NT2/D1 (cell line): ENCODE measurements at regions not wholly inside any gene's neighbourhood (a gene's known extent, or its start where the extent isn't known, plus 50 kb on each side); places are given as distances from the start of the nearest gene placed in this dataset.

ENCODE experiments used
- DNase-seq: peaks from one replicate; pipeline ENCODE4 v3.0.0-alpha.2; 2011; ENCODE audit warnings: low read depth, low spot score
- H3K27me3 ChIP-seq: 2 replicates; pipeline ENCODE4 v1.6.0; 2011; ENCODE audit warnings: mild to moderate bottlenecking; ENCODE audit not compliant: insufficient read length, insufficient read depth
- H3K36me3 ChIP-seq: 2 replicates; pipeline ENCODE4 v1.6.1; 2011; ENCODE audit warnings: mild to moderate bottlenecking, low read length, mixed read lengths; ENCODE audit not compliant: insufficient read depth, insufficient read length
- H3K4me1 ChIP-seq: 2 replicates; pipeline ENCODE4 v1.5.1; 2011; ENCODE audit not compliant: insufficient read depth, insufficient read length
- H3K4me3 ChIP-seq: 2 replicates; pipeline ENCODE4 v1.5.1; 2011; ENCODE audit warnings: low read depth; ENCODE audit not compliant: insufficient read length
- H3K9ac ChIP-seq: 2 replicates; pipeline ENCODE4 v1.6.0; 2011; ENCODE audit warnings: low read depth; ENCODE audit not compliant: insufficient read length
- H3K9me3 ChIP-seq: 2 replicates; pipeline ENCODE4 v1.5.1; 2011; ENCODE audit warnings: mild to moderate bottlenecking, low read length; ENCODE audit not compliant: insufficient read depth
- SUZ12 ChIP-seq: IDR thresholded peaks from 2 replicates; pipeline ENCODE4 v1.6.1; 2011; ENCODE audit not compliant: insufficient read length, insufficient read depth; ENCODE audit errors: extremely low read depth
- YY1 ChIP-seq: IDR thresholded peaks from 2 replicates; pipeline ENCODE4 v1.6.1; 2011; ENCODE audit not compliant: insufficient read length, insufficient read depth
- ZNF274 ChIP-seq: IDR thresholded peaks from 2 replicates; pipeline ENCODE4 v1.6.1; 2011; ENCODE audit warnings: mild to moderate bottlenecking, low read depth, low read length

- Histone ChIP-seq H3K27me3 (no peaks in the 10 kb centered on the region), H3K4me1 (no peaks in the 10 kb centered on the region)
- TF ChIP-seq ZNF274 (no peak), SUZ12 (no peak), YY1 (no peak)
Observed at GRCh38 chr2:183991968-183992367, 606.4 kb upstream of the ZNF804A start.

GRCh38 chr2:183993052-183993451 is 605.3 kb upstream of the ZNF804A start:
- no peak overlapping the region for H3K9ac ChIP-seq
- no peak overlapping the region for H3K4me3 ChIP-seq
- H3K36me3 ChIP-seq = no peaks in the 10 kb centered on the region
- DNase-seq = no peak
- no peaks in the 10 kb centered on the region for H3K27me3 ChIP-seq
- H3K4me1 ChIP-seq = no peaks in the 10 kb centered on the region
- H3K9me3 ChIP-seq = no peaks in the 10 kb centered on the region
- TF ChIP-seq ZNF274 (no peak), YY1 (no peak), SUZ12 (no peak)

More at GRCh38 chr2:183991968-183992367, 606.4 kb upstream of the ZNF804A start:
- DNase-seq = no peak
- Histone ChIP-seq H3K4me3 (no peak overlapping the region), H3K9me3 (no peaks in the 10 kb centered on the region), H3K36me3 (no peaks in the 10 kb centered on the region), H3K9ac (no peak overlapping the region)

- Histone ChIP-seq H3K9ac (no peak overlapping the region), H3K4me1 (no peaks in the 10 kb centered on the region), H3K4me3 (no peak overlapping the region), H3K27me3 (no peaks in the 10 kb centered on the region), H3K36me3 (no peaks in the 10 kb centered on the region), H3K9me3 (no peaks in the 10 kb centered on the region)
- TF ChIP-seq ZNF274 (no peak), SUZ12 (no peak), YY1 (no peak)
- no peak for DNase-seq
Observed at GRCh38 chr2:183995632-183996031, 602.7 kb upstream of the ZNF804A start.

GRCh38 chr2:183996825-183997793 is 601.2 kb upstream of the ZNF804A start:
- DNase-seq = no peak
- H3K9me3 ChIP-seq = no peaks in the 10 kb centered on the region

GRCh38 chr2:183998041-183998796 is 600.1 kb upstream of the ZNF804A start:
- H3K9me3 ChIP-seq = no peaks in the 10 kb centered on the region
- no peak for TF ChIP-seq ZNF274
- TF ChIP-seq SUZ12 = no peak
- TF ChIP-seq YY1 = no peak
- H3K9ac ChIP-seq = no peak overlapping the region
- DNase-seq = no peak
- no peaks in the 10 kb centered on the region for H3K27me3 ChIP-seq
- H3K36me3 ChIP-seq = no peaks in the 10 kb centered on the region
- H3K4me3 ChIP-seq = no peak overlapping the region
- H3K4me1 ChIP-seq = no peaks in the 10 kb centered on the region

More at GRCh38 chr2:183996825-183997793, 601.2 kb upstream of the ZNF804A start:
- Histone ChIP-seq H3K4me3 (no peak overlapping the region), H3K9ac (no peak overlapping the region), H3K36me3 (no peaks in the 10 kb centered on the region), H3K27me3 (no peaks in the 10 kb centered on the region), H3K4me1 (no peaks in the 10 kb centered on the region)
- TF ChIP-seq SUZ12 (no peak), ZNF274 (no peak), YY1 (no peak)

GRCh38 chr2:183998797-183999190 is 599.5 kb upstream of the ZNF804A start:
- Histone ChIP-seq H3K9me3 (no peaks in the 10 kb centered on the region), H3K27me3 (no peaks in the 10 kb centered on the region), H3K36me3 (no peaks in the 10 kb centered on the region), H3K9ac (no peak overlapping the region), H3K4me1 (no peaks in the 10 kb centered on the region), H3K4me3 (no peak overlapping the region)
- TF ChIP-seq SUZ12 = no peak
- TF ChIP-seq YY1 = no peak
- TF ChIP-seq ZNF274 = no peak
- DNase-seq = no peak
